ENCODE measurements at regions not wholly inside any gene's neighbourhood (a gene's known extent, or its start where the extent isn't known, plus 50 kb on each side); places are given as distances from the start of the nearest gene placed in this dataset.
"Not testable (repeated sequence)": the region's sequence is repeated elsewhere in the genome, so short reads cannot be mapped to it uniquely, and the experiment has no call there.

DNA sequence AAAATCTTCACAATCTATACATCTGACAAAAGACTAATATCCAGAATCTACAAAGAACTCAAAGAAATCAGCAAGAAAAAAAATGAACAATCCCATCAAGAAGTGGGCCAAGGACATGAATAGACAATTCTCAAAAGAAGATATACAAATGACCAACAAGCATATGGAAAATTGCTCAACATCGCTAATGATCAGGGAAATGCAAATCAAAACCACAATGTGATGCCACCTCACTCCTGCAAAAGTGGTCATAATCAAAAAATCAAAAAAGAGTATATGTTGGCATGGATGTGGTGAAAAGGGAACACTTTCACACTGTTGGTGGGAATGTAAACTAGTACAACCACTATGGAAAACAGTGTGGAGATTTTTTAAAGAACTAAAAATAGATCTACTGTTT, 58.3 kb upstream of the HBS1L start:
- not testable (repeated sequence) for TF ChIP-seq CTCF (IDR thresholded peaks at IDR 0.05 in 2 of 3, conservative IDR thresholded peaks at IDR 0.05 in 1 of 3; ENCODE audit: borderline replicate concordance in 1 of 3, insufficient read depth in 1 of 3, low read depth in 2 of 3, low read length in 2 of 3); CEBPB (IDR thresholded peaks at IDR 0.05; ENCODE audit: low read depth); POLR2AphosphoS5 (IDR thresholded peaks at IDR 0.05; ENCODE audit: low read depth, low read length); EZH2 (IDR thresholded peaks at IDR 0.05); TCF7L2 (IDR thresholded peaks at IDR 0.05; ENCODE audit: borderline replicate concordance, extremely low read depth, insufficient read depth, insufficient read length); EGR1 (IDR thresholded peaks at IDR 0.05; ENCODE audit: low read depth); POLR2A (IDR thresholded peaks at IDR 0.05; ENCODE audit: borderline replicate concordance, extremely low read depth, insufficient read depth, insufficient read length); SRF (IDR thresholded peaks at IDR 0.05; ENCODE audit: low read depth); EZH2phosphoT487 (IDR thresholded peaks at IDR 0.05; ENCODE audit: borderline replicate concordance); YY1 (IDR thresholded peaks at IDR 0.05; ENCODE audit: extremely low read depth, insufficient replicate concordance, low read depth, low read length)
- TF ChIP-seq, protein P1, sequence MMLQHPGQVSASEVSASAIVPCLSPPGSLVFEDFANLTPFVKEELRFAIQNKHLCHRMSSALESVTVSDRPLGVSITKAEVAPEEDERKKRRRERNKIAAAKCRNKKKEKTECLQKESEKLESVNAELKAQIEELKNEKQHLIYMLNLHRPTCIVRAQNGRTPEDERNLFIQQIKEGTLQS (IDR thresholded peaks at IDR 0.05) = not testable (repeated sequence)
- TF ChIP-seq, protein P2, sequence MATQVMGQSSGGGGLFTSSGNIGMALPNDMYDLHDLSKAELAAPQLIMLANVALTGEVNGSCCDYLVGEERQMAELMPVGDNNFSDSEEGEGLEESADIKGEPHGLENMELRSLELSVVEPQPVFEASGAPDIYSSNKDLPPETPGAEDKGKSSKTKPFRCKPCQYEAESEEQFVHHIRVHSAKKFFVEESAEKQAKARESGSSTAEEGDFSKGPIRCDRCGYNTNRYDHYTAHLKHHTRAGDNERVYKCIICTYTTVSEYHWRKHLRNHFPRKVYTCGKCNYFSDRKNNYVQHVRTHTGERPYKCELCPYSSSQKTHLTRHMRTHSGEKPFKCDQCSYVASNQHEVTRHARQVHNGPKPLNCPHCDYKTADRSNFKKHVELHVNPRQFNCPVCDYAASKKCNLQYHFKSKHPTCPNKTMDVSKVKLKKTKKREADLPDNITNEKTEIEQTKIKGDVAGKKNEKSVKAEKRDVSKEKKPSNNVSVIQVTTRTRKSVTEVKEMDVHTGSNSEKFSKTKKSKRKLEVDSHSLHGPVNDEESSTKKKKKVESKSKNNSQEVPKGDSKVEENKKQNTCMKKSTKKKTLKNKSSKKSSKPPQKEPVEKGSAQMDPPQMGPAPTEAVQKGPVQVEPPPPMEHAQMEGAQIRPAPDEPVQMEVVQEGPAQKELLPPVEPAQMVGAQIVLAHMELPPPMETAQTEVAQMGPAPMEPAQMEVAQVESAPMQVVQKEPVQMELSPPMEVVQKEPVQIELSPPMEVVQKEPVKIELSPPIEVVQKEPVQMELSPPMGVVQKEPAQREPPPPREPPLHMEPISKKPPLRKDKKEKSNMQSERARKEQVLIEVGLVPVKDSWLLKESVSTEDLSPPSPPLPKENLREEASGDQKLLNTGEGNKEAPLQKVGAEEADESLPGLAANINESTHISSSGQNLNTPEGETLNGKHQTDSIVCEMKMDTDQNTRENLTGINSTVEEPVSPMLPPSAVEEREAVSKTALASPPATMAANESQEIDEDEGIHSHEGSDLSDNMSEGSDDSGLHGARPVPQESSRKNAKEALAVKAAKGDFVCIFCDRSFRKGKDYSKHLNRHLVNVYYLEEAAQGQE (IDR thresholded peaks at IDR 0.05; ENCODE audit: low read depth) = not testable (repeated sequence)
